CD4-positive, alpha-beta T cell treated with Interleukin-10 for 1 hour (primary cell): ENCODE measurements at regions not wholly inside any gene's neighbourhood (a gene's known extent, or its start where the extent isn't known, plus 50 kb on each side); places are given as distances from the start of the nearest gene placed in this dataset.
"Not testable (repeated sequence)": the region's sequence is repeated elsewhere in the genome, so short reads cannot be mapped to it uniquely, and the experiment has no call there.

Source experiments
- DNase-seq: peaks from one replicate; pipeline ENCODE4 v3.0.0-alpha.2; 2020

- DNase-seq, result not testable (repeated sequence)
Measured at GRCh38 chr16:21487956-21488355, 111.4 kb upstream of the METTL9 start.

GRCh38 chr16:21499046-21499445 is 100.3 kb upstream of the METTL9 start:
- DNase-seq, result not testable (repeated sequence)

- peak; percentile 81 for DNase-seq
Measured at GRCh38 chr16:21501223-21501868, 98.0 kb upstream of the METTL9 start.

- peak; percentile 93 for DNase-seq
Measured at GRCh38 chr16:21501869-21502667, 97.3 kb upstream of the METTL9 start.

GRCh38 chr16:21503574-21503920 is 95.8 kb upstream of the METTL9 start:
- DNase-seq, result not testable (repeated sequence)

GRCh38 chr16:21503941-21504832 is 95.2 kb upstream of the METTL9 start:
- not testable (repeated sequence) for DNase-seq

- DNase-seq, result not testable (repeated sequence)
Measured at GRCh38 chr16:21505751-21506520, 93.4 kb upstream of the METTL9 start.

- DNase-seq, result peak; percentile 67
Measured at GRCh38 chr16:21506857-21507456, 92.4 kb upstream of the METTL9 start.

- peak; percentile 35 for DNase-seq
Measured at GRCh38 chr16:21507631-21508305, 91.6 kb upstream of the METTL9 start.

- not testable (repeated sequence) for DNase-seq
Measured at GRCh38 chr16:21508661-21509436, 90.5 kb upstream of the METTL9 start.

- not testable (repeated sequence) for DNase-seq
Measured at GRCh38 chr16:21509437-21510086, 89.8 kb upstream of the METTL9 start.

GRCh38 chr16:21510869-21511255 is 88.5 kb upstream of the METTL9 start:
- not testable (repeated sequence) for DNase-seq

- DNase-seq, result not testable (repeated sequence)
Measured at GRCh38 chr16:21511315-21512210, 87.8 kb upstream of the METTL9 start.

GRCh38 chr16:21512280-21513192 is 86.8 kb upstream of the METTL9 start:
- not testable (repeated sequence) for DNase-seq

- not testable (repeated sequence) for DNase-seq
Measured at GRCh38 chr16:21513337-21513741, 86.0 kb upstream of the METTL9 start.

GRCh38 chr16:21513812-21514473 is 85.4 kb upstream of the METTL9 start:
- not testable (repeated sequence) for DNase-seq

GRCh38 chr16:21514474-21514840 is 84.9 kb upstream of the METTL9 start:
- DNase-seq, result not testable (repeated sequence)
